BLaER1 (cell line): ENCODE measurements at regions not wholly inside any gene's neighbourhood (a gene's known extent, or its start where the extent isn't known, plus 50 kb on each side); places are given as distances from the start of the nearest gene placed in this dataset.
A peak's percentile ranks its signal among the peaks of the same experiment; 100 is the strongest.

Source experiments
- H3K27ac ChIP-seq: shearing (Covaris generic); formaldehyde crosslinking; 2 replicates; pipeline ENCODE4 v1.8.1; 2022
- H3K27me3 ChIP-seq: shearing (Covaris generic); formaldehyde crosslinking; 2 replicates; pipeline ENCODE4 v1.8.1; 2022
- H3K36me3 ChIP-seq: shearing (Covaris generic); formaldehyde crosslinking; 2 replicates; pipeline ENCODE4 v1.8.1; 2022
- H3K4me1 ChIP-seq: shearing (Covaris generic); formaldehyde crosslinking; 2 replicates; pipeline ENCODE4 v1.8.1; 2022
- H3K4me2 ChIP-seq: shearing (Covaris generic); formaldehyde crosslinking; 2 replicates; pipeline ENCODE4 v1.8.1; 2022
- H3K4me3 ChIP-seq: shearing (Covaris generic); formaldehyde crosslinking; 2 replicates; pipeline ENCODE4 v1.8.1; 2022
- H3K9ac ChIP-seq: shearing (Covaris generic); formaldehyde crosslinking; 2 replicates; pipeline ENCODE4 v1.8.1; 2022
- H3K9me3 ChIP-seq: shearing (Covaris generic); formaldehyde crosslinking; 2 replicates; pipeline ENCODE4 v1.8.1; 2022
- H4K20me1 ChIP-seq: shearing (Covaris generic); formaldehyde crosslinking; 2 replicates; pipeline ENCODE4 v1.8.1; 2022
- Cebpa-rat ChIP-seq: shearing (Covaris generic); IDR thresholded peaks from 2 replicates; pipeline ENCODE4 v1.8.1; 2022

DNA sequence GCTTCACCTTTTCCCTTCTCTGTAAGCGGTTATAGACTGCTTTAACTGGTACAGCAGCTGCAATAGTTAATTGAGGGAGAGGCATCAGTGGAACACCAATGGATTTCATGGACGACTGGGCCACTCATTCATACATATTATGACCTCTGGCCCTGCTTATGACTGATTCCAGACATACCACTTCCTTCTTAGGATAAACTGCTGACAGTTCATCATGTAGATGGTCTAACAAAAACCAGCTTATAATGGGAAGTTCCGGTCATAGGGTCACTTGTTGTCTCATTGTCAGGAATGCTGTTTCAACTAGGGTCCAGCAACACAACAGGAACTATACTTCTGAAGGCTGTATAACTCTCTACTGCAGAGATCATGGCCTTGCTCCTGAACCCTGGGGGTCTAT is 265.2 kb upstream of the RASA1 start:
- Histone ChIP-seq H3K4me3 (no peak overlapping the region), H3K4me2 (no peak overlapping the region), H3K36me3 (no peaks in the 10 kb centered on the region), H3K9me3 (no peaks in the 10 kb centered on the region), H3K27me3 (no peaks in the 10 kb centered on the region), H3K4me1 (no peaks in the 10 kb centered on the region), H3K9ac (no peak overlapping the region), H4K20me1 (no peaks in the 10 kb centered on the region), H3K27ac (no peak overlapping the region)
- no peak for TF ChIP-seq Cebpa-rat

DNA sequence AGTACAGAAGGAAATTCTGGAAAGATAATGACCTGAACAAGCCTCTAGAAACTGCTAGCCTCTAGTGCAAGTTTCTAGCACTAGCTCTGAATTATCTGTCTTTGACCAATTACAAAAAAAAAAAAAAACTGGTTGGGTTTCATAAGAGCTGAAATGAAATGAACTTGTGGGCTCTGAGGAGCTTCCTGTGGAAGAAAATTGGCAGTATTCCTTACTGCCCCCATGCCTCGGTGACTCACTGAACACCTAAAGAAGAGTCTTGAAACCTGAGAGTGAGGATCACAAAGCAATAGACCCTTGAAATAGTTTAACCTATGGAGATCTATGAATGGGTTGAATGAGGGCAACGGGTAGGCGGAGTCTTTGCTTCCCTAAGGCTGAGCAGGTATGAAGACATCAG is 263.6 kb upstream of the RASA1 start:
- Histone ChIP-seq H3K36me3 (no peaks in the 10 kb centered on the region), H3K4me2 (no peak overlapping the region), H3K9ac (no peak overlapping the region), H3K4me3 (no peak overlapping the region), H3K9me3 (no peaks in the 10 kb centered on the region), H4K20me1 (no peaks in the 10 kb centered on the region), H3K4me1 (no peaks in the 10 kb centered on the region), H3K27ac (no peak overlapping the region), H3K27me3 (no peaks in the 10 kb centered on the region)
- TF ChIP-seq Cebpa-rat, result no peak

DNA sequence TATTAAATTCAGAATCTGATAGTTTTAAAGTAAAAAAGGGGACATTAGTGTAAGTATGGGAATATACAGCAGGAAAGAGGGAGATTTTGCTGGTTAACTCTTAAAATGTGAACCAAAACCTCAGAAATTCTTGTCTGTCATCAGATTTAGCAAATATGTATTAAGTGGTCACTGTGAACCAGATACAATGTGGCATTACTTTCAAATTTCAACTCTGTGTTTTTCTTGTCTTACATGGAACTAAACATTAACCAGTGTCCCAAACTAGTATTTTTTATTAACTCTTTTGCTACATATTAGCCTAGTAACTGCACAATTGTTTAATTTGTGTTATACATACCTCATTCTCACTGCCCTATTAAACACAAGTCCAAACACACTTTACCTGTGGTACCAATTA is 259.9 kb upstream of the RASA1 start:
- Histone ChIP-seq H3K4me1 (no peaks in the 10 kb centered on the region), H3K36me3 (no peaks in the 10 kb centered on the region), H3K9me3 (no peaks in the 10 kb centered on the region), H3K9ac (no peak overlapping the region), H4K20me1 (no peaks in the 10 kb centered on the region), H3K4me2 (no peak overlapping the region), H3K4me3 (no peak overlapping the region), H3K27me3 (no peaks in the 10 kb centered on the region), H3K27ac (no peak overlapping the region)
- no peak for TF ChIP-seq Cebpa-rat

DNA sequence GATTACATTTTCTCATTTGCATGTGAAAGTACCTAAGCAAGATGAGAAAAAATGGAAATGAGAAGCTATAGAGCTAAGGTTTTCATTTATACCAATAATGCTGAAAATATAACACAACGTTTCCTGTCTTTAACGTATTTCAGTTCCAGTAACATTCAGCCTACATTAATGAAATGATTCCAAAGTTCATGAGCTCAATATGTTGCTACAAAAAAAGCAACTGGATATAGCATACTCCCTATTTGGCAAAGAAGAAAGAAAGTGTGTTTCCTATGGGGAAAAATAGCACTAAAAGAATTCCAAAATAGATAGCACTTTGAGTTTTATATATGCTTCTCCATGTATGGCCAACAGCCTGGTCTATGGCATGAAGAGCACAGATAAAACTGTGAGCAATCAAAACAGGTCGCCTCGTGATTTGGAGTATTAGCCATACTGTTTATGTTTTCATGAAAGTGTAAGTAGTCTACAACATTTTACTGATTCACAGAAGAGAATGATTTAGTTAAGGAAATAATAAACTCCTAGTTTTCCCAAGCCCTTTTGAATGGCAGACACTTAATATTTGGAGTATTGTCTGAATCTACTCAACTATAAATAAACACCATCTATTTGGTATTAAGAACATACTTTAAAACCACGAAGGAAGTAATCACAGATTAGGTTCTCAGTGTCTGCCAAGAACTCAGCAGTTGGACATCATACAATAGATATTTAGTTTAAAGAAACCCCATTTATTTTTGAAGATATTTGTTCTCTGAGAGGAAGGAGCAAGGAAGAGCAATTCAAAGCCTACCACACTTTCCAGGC is 258.7 kb upstream of the RASA1 start:
- Histone ChIP-seq H4K20me1 (no peaks in the 10 kb centered on the region), H3K27me3 (no peaks in the 10 kb centered on the region), H3K4me1 (no peaks in the 10 kb centered on the region), H3K4me3 (no peak overlapping the region), H3K9ac (no peak overlapping the region), H3K27ac (no peak overlapping the region), H3K9me3 (no peaks in the 10 kb centered on the region), H3K4me2 (no peak overlapping the region), H3K36me3 (no peaks in the 10 kb centered on the region)
- TF ChIP-seq Cebpa-rat, result no peak

DNA sequence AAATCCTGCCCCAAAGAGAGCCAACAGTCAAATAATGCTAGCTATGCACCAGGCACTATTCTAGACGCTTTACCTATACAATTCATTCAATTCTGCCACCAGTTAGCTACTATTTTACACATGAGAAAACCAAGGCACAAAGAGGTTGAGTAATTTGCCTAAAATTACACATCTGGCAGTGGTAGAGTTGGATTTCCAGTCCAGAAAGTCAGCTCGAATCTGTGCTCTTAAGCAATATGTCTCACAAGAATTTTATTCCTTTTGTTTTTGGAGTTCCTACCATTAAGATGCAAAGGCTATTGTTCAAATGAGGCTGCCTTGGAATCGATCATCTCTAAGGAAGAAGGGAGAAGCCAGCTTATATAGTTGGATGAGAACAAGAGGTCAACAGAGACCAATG is 256.9 kb upstream of the RASA1 start:
- H3K9me3 ChIP-seq, result no peaks in the 10 kb centered on the region
- H3K4me1 ChIP-seq, result no peaks in the 10 kb centered on the region
- no peaks in the 10 kb centered on the region for H3K27me3 ChIP-seq
- H3K27ac ChIP-seq, result no peak overlapping the region
- H3K36me3 ChIP-seq, result no peaks in the 10 kb centered on the region
- H3K4me2 ChIP-seq, result no peak overlapping the region
- no peak overlapping the region for H3K4me3 ChIP-seq
- H4K20me1 ChIP-seq, result no peaks in the 10 kb centered on the region
- TF ChIP-seq Cebpa-rat, result no peak
- H3K9ac ChIP-seq, result no peak overlapping the region

DNA sequence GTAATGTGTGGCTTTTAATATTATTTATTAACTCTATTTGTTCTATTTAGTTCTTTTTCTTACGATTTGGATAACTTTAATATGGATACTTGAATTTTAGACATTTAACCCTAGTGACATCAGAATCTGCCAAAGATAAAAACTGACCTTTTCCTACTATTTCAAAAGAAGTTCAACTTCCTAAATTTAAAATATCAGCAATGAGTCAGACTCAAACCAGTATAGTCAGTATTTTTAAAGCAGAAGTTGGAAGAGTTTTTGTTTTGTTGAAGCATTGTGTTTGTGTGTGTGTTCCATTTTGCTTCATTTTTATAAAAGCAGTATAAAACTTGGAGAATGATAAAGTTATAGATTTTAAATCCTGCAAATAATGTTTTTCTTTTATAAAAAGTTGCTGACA is 251.8 kb upstream of the RASA1 start:
- no peak overlapping the region for H3K9ac ChIP-seq
- no peak overlapping the region for H3K4me3 ChIP-seq
- H4K20me1 ChIP-seq, result no peaks in the 10 kb centered on the region
- H3K9me3 ChIP-seq, result no peaks in the 10 kb centered on the region
- H3K27ac ChIP-seq, result no peak overlapping the region
- TF ChIP-seq Cebpa-rat, result no peak
- no peaks in the 10 kb centered on the region for H3K36me3 ChIP-seq
- H3K27me3 ChIP-seq, result no peaks in the 10 kb centered on the region
- H3K4me2 ChIP-seq, result no peak overlapping the region
- peaks cover 10% of the 10 kb centered on the region; the same call in 1 of the 2 replicates for H3K4me1 ChIP-seq

DNA sequence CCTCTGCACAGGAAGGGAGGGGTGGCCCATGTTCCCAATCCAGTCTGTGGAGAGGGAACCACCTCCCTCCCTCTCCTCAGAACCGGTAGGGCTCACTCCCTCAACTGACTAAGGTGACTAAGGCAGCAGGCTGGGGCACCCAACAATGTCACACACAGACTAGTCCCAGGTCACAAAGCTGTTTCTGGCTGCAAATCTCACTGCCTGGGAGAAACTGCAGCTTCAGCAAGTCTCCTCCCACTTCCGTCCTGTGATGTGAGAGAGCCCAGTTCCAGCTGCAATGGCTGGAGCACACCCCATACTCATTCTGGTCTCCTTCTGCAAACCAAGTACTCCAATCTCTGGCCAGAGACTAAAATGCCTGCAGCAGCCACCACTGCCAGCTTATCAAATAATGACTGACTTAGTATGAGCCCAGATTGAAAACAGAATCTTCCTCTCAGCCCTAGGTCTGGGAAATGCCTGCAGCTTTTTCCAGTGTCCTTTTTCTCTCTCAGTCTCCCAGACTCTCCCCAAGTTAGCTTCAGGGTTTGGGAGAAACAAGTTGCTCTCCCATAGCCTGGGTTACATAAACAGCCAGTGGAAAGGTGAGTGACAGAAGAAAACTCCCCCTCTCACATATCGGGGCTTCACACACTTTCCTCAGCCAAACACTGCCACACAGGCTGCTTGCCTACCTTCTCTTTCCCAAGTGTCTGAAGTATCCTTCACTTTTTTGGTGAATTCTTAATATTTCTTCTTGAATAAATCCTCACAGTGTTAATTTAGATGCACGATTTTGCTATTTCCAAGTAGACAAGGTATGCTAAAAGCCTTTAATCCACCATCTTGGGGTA is 247.4 kb upstream of the RASA1 start:
- no peak overlapping the region for H3K27ac ChIP-seq
- H3K4me2 ChIP-seq, result peak overlapping the region; percentile 13; the same call in 1 of the 2 replicates
- no peaks in the 10 kb centered on the region for H3K27me3 ChIP-seq
- H3K36me3 ChIP-seq, result no peaks in the 10 kb centered on the region
- no peak for TF ChIP-seq Cebpa-rat
- H3K9ac ChIP-seq, result no peak overlapping the region
- peaks cover 10% of the 10 kb centered on the region; the same call in 1 of the 2 replicates for H3K4me1 ChIP-seq
- H3K9me3 ChIP-seq, result no peaks in the 10 kb centered on the region
- no peak overlapping the region for H3K4me3 ChIP-seq
- H4K20me1 ChIP-seq, result no peaks in the 10 kb centered on the region

DNA sequence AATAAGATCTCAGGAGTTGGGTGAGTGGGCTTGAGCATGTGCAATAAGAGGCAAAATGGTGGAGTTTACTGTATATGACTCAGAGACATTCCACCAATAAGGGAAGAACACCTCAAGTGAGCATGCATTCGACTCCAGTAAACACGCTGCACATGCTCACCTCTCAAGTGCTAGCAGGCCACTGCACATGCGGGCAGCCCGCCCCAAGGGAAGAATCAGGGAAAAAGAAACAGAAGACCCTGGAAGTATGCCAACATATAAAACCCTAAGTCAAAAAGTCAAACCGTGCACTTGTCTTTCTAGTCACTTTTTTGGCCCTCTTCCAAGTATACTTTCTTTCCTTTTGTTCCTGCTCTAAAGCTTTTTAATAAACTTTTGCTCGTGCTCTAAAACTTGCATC is 245.3 kb upstream of the RASA1 start:
- Histone ChIP-seq H3K27ac (no peak overlapping the region), H4K20me1 (no peaks in the 10 kb centered on the region), H3K4me1 (peaks cover 10% of the 10 kb centered on the region; the same call in 1 of the 2 replicates), H3K9ac (no peak overlapping the region), H3K9me3 (no peaks in the 10 kb centered on the region), H3K36me3 (no peaks in the 10 kb centered on the region), H3K4me2 (no peak overlapping the region), H3K4me3 (no peak overlapping the region), H3K27me3 (no peaks in the 10 kb centered on the region)
- TF ChIP-seq Cebpa-rat, result no peak

DNA sequence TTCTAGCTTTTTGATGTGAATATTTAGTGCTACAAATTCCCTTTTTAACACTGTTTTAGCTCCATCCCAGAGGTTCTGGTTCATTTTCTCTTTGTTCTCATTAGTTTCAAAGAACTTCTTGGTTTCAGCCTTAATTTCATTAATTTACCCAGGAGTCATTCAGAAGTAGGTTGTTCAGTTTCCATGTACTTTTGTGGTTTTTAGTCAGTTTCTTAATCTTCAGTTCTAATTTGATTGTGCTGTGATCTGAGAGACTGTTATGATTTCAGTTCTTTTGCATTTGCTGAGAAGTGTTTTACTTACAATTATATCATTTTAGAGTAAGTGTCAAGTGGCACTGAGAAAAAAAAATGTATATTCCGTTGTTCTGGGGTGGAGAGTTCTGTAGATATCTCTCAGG is 240.1 kb upstream of the RASA1 start:
- no peaks in the 10 kb centered on the region for H3K9me3 ChIP-seq
- no peaks in the 10 kb centered on the region for H3K27me3 ChIP-seq
- no peak for TF ChIP-seq Cebpa-rat
- no peak overlapping the region for H3K4me3 ChIP-seq
- H3K4me1 ChIP-seq, result no peaks in the 10 kb centered on the region
- H4K20me1 ChIP-seq, result no peaks in the 10 kb centered on the region
- no peak overlapping the region for H3K27ac ChIP-seq
- no peaks in the 10 kb centered on the region for H3K36me3 ChIP-seq
- no peak overlapping the region for H3K9ac ChIP-seq
- H3K4me2 ChIP-seq, result no peak overlapping the region

DNA sequence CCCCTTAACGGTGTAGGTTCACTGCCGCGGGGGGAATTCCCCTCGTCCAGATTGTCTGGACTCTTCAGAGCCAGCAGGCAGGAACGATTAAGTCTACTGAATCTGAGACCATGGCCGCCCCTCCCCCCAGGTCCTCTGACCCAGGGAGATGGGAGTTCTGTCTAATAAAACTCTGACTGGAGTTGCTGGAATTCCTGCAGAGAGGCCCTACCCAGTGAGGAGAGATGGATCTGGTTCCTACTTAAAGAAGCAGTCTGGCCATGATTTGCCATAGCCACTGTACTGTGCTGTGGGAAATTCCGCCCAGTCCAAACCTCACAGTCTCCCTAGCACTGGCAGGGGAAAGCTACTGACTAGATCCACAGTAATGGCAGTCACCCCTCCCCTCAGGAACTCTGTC is 237.7 kb upstream of the RASA1 start:
- no peak overlapping the region for H3K4me2 ChIP-seq
- no peaks in the 10 kb centered on the region for H3K36me3 ChIP-seq
- H3K27ac ChIP-seq, result no peak overlapping the region
- no peak for TF ChIP-seq Cebpa-rat
- H3K9me3 ChIP-seq, result no peaks in the 10 kb centered on the region
- H3K27me3 ChIP-seq, result no peaks in the 10 kb centered on the region
- no peaks in the 10 kb centered on the region for H3K4me1 ChIP-seq
- no peak overlapping the region for H3K9ac ChIP-seq
- H3K4me3 ChIP-seq, result no peak overlapping the region
- H4K20me1 ChIP-seq, result no peaks in the 10 kb centered on the region
